Endothelial cell (in vitro differentiated cells): ENCODE measurements at regions not wholly inside any gene's neighbourhood (a gene's known extent, or its start where the extent isn't known, plus 50 kb on each side); places are given as distances from the start of the nearest gene placed in this dataset.

Source experiments
- DNase-seq: peaks from one replicate; pipeline ENCODE4 v3.0.0; 2021; ENCODE audit warnings: low spot score
- H3K27ac Mint-ChIP-seq: one replicate; pipeline ENCODE4 v1.8.0; 2021; ENCODE audit warnings: mixed read lengths, inconsistent platforms; ENCODE audit not compliant: unreplicated experiment
- H3K27me3 Mint-ChIP-seq: one replicate; pipeline ENCODE4 v1.8.0; 2021; ENCODE audit warnings: mild to moderate bottlenecking, moderate library complexity, mixed read lengths, inconsistent platforms; ENCODE audit not compliant: unreplicated experiment
- H3K36me3 Mint-ChIP-seq: one replicate; pipeline ENCODE4 v1.8.0; 2021; ENCODE audit warnings: mild to moderate bottlenecking, low read depth, mixed read lengths, inconsistent platforms; ENCODE audit not compliant: unreplicated experiment
- H3K4me1 Mint-ChIP-seq: one replicate; pipeline ENCODE4 v1.8.0; 2021; ENCODE audit warnings: mild to moderate bottlenecking, mixed read lengths, inconsistent platforms; ENCODE audit not compliant: unreplicated experiment
- H3K4me3 Mint-ChIP-seq: one replicate; pipeline ENCODE4 v1.8.0; 2021; ENCODE audit warnings: mild to moderate bottlenecking, mixed read lengths, inconsistent platforms; ENCODE audit not compliant: unreplicated experiment
- H3K9me3 Mint-ChIP-seq: one replicate; pipeline ENCODE4 v1.8.0; 2021; ENCODE audit warnings: mixed read lengths, inconsistent platforms; ENCODE audit not compliant: unreplicated experiment
- TF ChIP-seq, protein P1 (sequence below): fragments of 200-600 bp; sonication (generic); IDR thresholded peaks from one replicate; pipeline ENCODE4 v1.5.0; 2021; ENCODE audit warnings: antibody characterized with exemption; ENCODE audit not compliant: unreplicated experiment

DNA sequence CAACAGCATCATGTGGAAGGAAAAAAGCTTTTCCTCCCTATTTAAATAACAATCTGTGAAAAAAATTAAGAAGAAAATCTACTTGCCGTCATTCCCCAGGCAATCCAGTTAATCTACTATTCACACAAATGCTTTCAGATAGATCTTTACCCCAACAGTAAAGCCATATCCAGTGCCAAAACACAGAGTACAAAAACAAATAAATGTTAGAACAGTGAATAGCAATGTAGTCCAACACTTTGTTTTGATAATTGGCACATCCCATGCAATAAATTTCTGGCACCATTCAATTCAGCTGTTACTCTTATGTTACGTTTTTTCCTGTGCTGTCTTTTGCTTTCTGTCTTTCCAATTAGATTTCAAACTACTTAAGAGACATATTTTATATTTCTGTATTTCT is 2245.5 kb upstream of the WWC1 start:
- TF ChIP-seq, protein P1, sequence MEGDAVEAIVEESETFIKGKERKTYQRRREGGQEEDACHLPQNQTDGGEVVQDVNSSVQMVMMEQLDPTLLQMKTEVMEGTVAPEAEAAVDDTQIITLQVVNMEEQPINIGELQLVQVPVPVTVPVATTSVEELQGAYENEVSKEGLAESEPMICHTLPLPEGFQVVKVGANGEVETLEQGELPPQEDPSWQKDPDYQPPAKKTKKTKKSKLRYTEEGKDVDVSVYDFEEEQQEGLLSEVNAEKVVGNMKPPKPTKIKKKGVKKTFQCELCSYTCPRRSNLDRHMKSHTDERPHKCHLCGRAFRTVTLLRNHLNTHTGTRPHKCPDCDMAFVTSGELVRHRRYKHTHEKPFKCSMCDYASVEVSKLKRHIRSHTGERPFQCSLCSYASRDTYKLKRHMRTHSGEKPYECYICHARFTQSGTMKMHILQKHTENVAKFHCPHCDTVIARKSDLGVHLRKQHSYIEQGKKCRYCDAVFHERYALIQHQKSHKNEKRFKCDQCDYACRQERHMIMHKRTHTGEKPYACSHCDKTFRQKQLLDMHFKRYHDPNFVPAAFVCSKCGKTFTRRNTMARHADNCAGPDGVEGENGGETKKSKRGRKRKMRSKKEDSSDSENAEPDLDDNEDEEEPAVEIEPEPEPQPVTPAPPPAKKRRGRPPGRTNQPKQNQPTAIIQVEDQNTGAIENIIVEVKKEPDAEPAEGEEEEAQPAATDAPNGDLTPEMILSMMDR = no peak
- H3K27ac Mint-ChIP-seq = no peak overlapping the region
- no peak for DNase-seq
- no peaks in the 10 kb centered on the region for H3K9me3 Mint-ChIP-seq
- no peaks in the 10 kb centered on the region for H3K36me3 Mint-ChIP-seq
- no peak overlapping the region for H3K4me3 Mint-ChIP-seq
- H3K4me1 Mint-ChIP-seq = no peaks in the 10 kb centered on the region
- H3K27me3 Mint-ChIP-seq = no peaks in the 10 kb centered on the region

DNA sequence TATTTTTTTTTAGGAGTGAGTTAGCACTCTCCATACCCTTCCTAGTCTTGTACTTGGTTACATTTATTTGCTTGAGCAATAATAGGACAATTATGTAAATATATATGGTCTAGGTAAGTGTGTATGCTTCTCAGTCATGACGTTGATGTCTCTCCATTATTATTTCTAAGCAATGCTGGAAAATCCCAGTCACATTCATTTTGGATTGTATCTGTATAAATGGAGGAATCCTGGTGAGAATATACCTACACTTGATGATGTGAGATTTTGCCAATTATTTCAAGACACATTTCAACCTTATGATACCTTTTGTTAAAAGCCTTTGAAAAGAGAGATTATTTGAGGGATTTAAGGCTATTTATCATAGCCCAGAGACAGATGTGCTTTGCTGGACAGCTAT is 2244.5 kb upstream of the WWC1 start:
- Mint-ChIP-seq H3K27me3 (no peaks in the 10 kb centered on the region), H3K4me3 (no peak overlapping the region), H3K36me3 (no peaks in the 10 kb centered on the region), H3K4me1 (no peaks in the 10 kb centered on the region), H3K9me3 (no peaks in the 10 kb centered on the region), H3K27ac (no peak overlapping the region)
- no peak for DNase-seq
- TF ChIP-seq, protein P1 = no peak

DNA sequence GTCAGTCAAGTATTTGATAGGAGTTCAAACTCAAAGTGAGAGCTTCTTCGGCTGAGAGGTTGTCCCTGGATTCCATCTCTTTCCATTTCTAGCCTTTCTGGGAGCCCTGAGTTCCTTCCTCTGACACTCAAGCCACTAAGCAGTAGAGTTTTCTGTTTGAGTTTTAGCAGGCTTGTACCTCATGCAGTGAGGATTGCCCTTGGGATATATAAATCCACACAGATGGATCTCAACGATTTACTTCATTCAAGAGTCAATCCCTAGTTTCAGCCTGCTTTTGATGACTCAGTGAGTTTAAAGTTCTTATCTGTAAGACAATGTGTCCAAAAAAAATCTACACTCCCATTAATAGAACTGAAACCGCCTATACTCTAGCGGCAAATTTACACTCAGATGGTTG is 2240.9 kb upstream of the WWC1 start:
- Mint-ChIP-seq H3K4me3 (no peak overlapping the region), H3K27me3 (no peaks in the 10 kb centered on the region), H3K9me3 (no peaks in the 10 kb centered on the region), H3K27ac (no peak overlapping the region), H3K36me3 (no peaks in the 10 kb centered on the region), H3K4me1 (no peaks in the 10 kb centered on the region)
- TF ChIP-seq, protein P1 = no peak
- DNase-seq = no peak

DNA sequence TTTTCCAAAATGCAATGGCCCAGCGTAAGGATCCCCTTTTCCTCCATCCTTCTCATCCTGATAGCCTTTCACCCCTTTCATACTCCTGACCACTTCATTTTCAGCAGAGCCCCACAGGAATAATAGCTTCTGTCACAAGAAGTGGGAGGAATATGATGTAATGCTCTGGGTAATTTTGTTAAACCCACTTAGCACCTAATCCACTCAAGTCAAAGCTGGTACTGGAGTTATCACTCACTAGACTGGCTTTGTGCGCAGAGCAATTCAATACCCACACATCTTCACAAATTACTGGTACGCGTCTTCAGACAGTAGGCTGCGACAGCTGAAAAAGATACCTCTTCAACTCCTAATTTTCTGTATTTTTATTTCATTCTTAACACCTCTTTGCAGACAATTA is 2232.8 kb upstream of the WWC1 start:
- no peak overlapping the region for H3K27ac Mint-ChIP-seq

DNA sequence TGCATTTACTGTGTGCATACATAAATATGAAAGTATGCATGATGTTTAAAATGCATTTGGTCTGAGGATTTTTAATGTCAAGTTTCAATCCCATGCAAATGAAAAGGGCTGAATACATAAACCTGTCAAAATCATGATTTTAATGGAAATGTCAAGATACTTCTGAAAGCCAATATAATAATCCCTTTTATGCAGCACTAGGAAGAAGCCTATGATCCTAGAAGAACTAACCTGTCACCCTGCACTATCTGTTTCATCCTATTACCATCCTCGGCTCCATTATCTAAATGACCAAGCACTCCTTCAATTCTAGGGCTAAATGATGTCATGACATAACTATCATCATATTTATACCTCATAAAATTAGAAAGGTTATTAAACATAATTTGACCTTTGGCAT is 2229.4 kb upstream of the WWC1 start:
- H3K36me3 Mint-ChIP-seq = no peaks in the 10 kb centered on the region
- H3K27ac Mint-ChIP-seq = no peak overlapping the region
- H3K4me3 Mint-ChIP-seq = no peak overlapping the region
- DNase-seq = no peak
- H3K9me3 Mint-ChIP-seq = no peaks in the 10 kb centered on the region
- H3K27me3 Mint-ChIP-seq = peaks cover 1% of the 10 kb centered on the region
- peaks cover 4% of the 10 kb centered on the region for H3K4me1 Mint-ChIP-seq
- TF ChIP-seq, protein P1 = no peak

More for the DNA sequence above, 2232.8 kb upstream of the WWC1 start:
- H3K36me3 Mint-ChIP-seq = no peaks in the 10 kb centered on the region
- TF ChIP-seq, protein P1 = no peak
- no peaks in the 10 kb centered on the region for H3K27me3 Mint-ChIP-seq
- no peak for DNase-seq
- peaks cover 4% of the 10 kb centered on the region for H3K4me1 Mint-ChIP-seq
- H3K4me3 Mint-ChIP-seq = no peak overlapping the region
- no peaks in the 10 kb centered on the region for H3K9me3 Mint-ChIP-seq
